Aorta (tissue), 5 donors: ENCODE measurements at regions not wholly inside any gene's neighbourhood (a gene's known extent, or its start where the extent isn't known, plus 50 kb on each side); places are given as distances from the start of the nearest gene placed in this dataset.

Experiments used
- ATAC-seq: fragments of 200-7000 bp; cut with Tn5 transposase; one replicate; pipeline ENCODE4 v1.9.1; 2022; ENCODE audit warnings: moderate library complexity; ENCODE audit not compliant: low FRiP score
- DNase-seq, 2 donors: peaks; one replicate each; pipeline ENCODE4 v3.0.0-alpha.2; 2020
- H3K27ac ChIP-seq, 2 donors: one replicate each; pipeline ENCODE4 v1.5.1; 2013; ENCODE audit warnings: low read length in 2 of 2, mild to moderate bottlenecking in 2 of 2, moderate library complexity in 2 of 2, control low read depth in 1 of 2, inconsistent platforms in 1 of 2, low read depth in 1 of 2
- H3K27me3 ChIP-seq, 2 donors: one replicate each; pipeline ENCODE4 v1.6.1; 2013; ENCODE audit warnings: control low read depth in 1 of 2, low read length in 1 of 2, mild to moderate bottlenecking in 1 of 2, moderate library complexity in 1 of 2; ENCODE audit not compliant: insufficient read depth in 2 of 2, control insufficient read depth in 1 of 2
- H3K36me3 ChIP-seq, 2 donors: one replicate each; pipeline ENCODE4 v1.6.1; 2013; ENCODE audit warnings: control low read depth in 1 of 2, low read length in 1 of 2, mild to moderate bottlenecking in 1 of 2; ENCODE audit not compliant: insufficient read depth in 2 of 2, control insufficient read depth in 1 of 2
- H3K4me1 ChIP-seq, 2 donors: one replicate each; pipeline ENCODE4 v1.6.1; 2013; ENCODE audit warnings: low read length in 2 of 2, control low read depth in 1 of 2, mild to moderate bottlenecking in 1 of 2, moderate library complexity in 1 of 2; ENCODE audit not compliant: insufficient read depth in 2 of 2, control insufficient read depth in 1 of 2
- H3K4me3 ChIP-seq, 2 donors: one replicate each; pipeline ENCODE4 v1.5.1; 2013; ENCODE audit warnings: low read length in 2 of 2, control low read depth in 1 of 2, mild to moderate bottlenecking in 1 of 2
- H3K9me3 ChIP-seq: one replicate; pipeline ENCODE4 v1.6.1; 2013; ENCODE audit warnings: mild to moderate bottlenecking, low read length; ENCODE audit not compliant: control insufficient read depth
- WGBS, 2 donors: extraction: QIAGEN DNeasy Blood & Tissue Kit; methylation state at CpG; one replicate each; pipeline ENCODE4 v1.1.7; 2013; 5-methylcytosine and 5-hydroxymethylcytosine counted together
- intact Hi-C, 2 donors: fragments of 100-400 bp; cut with DNase I; formaldehyde crosslinking; loops; one replicate each; pipeline versions ENCODE4 v1.14.2 to v1.15.0; 2022
- donor health status: healthy with polysubstance abuse.
- donor health status: Bipolar disorder and iron deficiency.
- donor health status: DM: no; HTN: no; CAD: no.
- donor health status: DM: no; HTN: no; CAD: no.
- donor health status: DM: yes; HTN: yes; CAD: no.

- no peaks in the 10 kb centered on the region for H3K9me3 ChIP-seq
- no peak overlapping the region for H3K27ac ChIP-seq
- ATAC-seq, result no peak
- no peak overlapping the region for H3K4me3 ChIP-seq
- H3K36me3 ChIP-seq, result no peaks in the 10 kb centered on the region
- intact Hi-C loops, result no loop called here
- no peaks in the 10 kb centered on the region for H3K27me3 ChIP-seq
- DNase-seq, result no peak
- H3K4me1 ChIP-seq, result peaks cover 0 to 2% of the 10 kb centered on the region in 2 donors
These were observed 465.5 kb downstream of the CDH2 start for GRCh38 chr18:27711382-27711781.

GRCh38 chr18:27709344-27709743, 467.6 kb downstream of the CDH2 start:
- H3K27me3 ChIP-seq, result no peaks in the 10 kb centered on the region
- no peaks in the 10 kb centered on the region for H3K36me3 ChIP-seq
- H3K4me1 ChIP-seq, result peaks cover 0 to 2% of the 10 kb centered on the region in 2 donors
- no peak overlapping the region for H3K4me3 ChIP-seq
- DNase-seq (no peak), ATAC-seq (no peak)
- no peaks in the 10 kb centered on the region for H3K9me3 ChIP-seq
- WGBS, 2 donors, result 37 to 45% methylated on average over 1 of the region's 1 CpG
- intact Hi-C loops, result no loop called here
- H3K27ac ChIP-seq, result no peak overlapping the region

DNA sequence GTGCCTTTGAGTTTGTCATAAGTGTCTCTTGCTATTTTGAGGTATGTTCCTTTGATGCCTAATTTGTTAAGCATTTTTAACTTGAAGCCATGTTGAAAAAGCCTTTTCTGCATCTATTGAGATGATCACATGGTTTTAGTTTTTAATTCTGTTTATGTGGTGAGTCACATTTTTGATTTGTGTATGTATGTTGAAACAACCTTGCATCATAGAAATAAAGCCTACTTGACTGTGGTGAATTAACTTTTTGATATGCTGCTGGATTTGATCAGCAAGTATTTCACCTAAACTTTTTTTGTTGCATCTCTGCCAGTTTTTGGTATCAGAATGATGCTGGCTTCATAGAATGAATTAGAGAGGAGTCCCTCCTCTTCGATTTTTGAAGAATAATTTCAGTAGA, 469.7 kb downstream of the CDH2 start:
- WGBS, 2 donors, result 96 to 100% methylated on average over 1 of the region's 1 CpG
- no peaks in the 10 kb centered on the region for H3K9me3 ChIP-seq
- DNase-seq (no peak), ATAC-seq (no peak)
- H3K27ac ChIP-seq, result no peak overlapping the region
- intact Hi-C loops, result no loop called here
- H3K4me1 ChIP-seq, result no peaks in the 10 kb centered on the region
- no peaks in the 10 kb centered on the region for H3K27me3 ChIP-seq
- no peak overlapping the region for H3K4me3 ChIP-seq
- H3K36me3 ChIP-seq, result no peaks in the 10 kb centered on the region

DNA sequence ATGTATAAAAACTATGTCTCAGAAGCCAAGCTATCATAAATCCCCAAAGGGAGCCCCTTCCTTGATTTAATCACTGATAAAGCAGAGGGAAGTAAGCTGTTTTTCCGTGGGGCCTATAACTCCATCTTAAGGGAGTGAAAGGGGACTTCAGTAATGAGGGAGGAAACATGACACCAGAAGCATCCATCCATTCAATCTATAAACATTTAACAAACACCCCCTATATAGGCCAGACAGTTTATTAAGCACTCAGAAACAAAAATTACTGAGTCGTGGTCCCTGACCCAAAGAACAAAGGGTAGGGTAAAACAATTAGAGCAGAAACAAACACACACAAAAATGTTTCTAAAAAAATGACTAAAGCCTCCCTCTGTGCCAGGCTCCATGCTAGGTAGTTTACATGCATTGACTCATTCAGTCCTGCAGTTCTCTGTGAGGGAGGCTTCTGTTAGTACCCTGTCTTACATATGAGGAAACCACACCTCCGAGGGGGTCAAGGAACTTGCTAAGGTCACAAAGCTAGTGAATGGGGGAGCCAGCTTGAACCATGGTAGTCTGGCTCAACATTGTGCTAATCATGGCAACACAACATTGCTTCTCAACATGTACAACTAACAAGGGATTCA, 472.1 kb downstream of the CDH2 start:
- 70 to 80% methylated on average over 3 of the region's 3 CpGs for WGBS, 2 donors

DNA sequence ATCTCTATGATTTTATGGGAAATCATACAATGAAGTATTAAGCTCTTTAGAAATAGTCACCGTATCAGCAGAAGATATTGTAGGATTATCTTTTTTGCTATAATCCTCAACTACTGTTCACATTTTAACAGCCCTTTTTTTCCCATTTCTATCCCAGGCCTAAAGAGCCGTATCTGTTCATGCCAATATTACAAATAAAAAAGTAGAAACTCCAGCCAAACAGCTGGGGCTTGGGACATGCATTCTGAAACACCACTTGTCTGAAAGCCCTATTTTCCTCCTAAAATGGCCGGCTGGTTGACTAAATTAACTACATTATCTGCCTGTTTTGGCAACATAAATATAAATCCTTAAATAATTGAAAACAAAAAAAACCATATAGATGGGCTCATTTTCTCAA, 477.8 kb downstream of the CDH2 start:
- H3K27me3 ChIP-seq, result no peaks in the 10 kb centered on the region
- DNase-seq (no peak), ATAC-seq (no peak)
- no peaks in the 10 kb centered on the region for H3K4me1 ChIP-seq
- no peak overlapping the region for H3K27ac ChIP-seq
- intact Hi-C loops, result loop anchor here in 1 of 2 donors (5.0 kb wide), 1 partner anchor 558 kb away; no protein-coding TSS in a partner anchor
- no peaks in the 10 kb centered on the region for H3K36me3 ChIP-seq
- H3K4me3 ChIP-seq, result no peak overlapping the region
- no peaks in the 10 kb centered on the region for H3K9me3 ChIP-seq
- WGBS, 2 donors, result 87 to 89% methylated on average over 3 of the region's 3 CpGs

More for the DNA sequence above, 472.1 kb downstream of the CDH2 start:
- no peaks in the 10 kb centered on the region for H3K27me3 ChIP-seq
- intact Hi-C loops, result no loop called here
- DNase-seq, result no peak
- H3K4me1 ChIP-seq, result no peaks in the 10 kb centered on the region
- H3K9me3 ChIP-seq, result no peaks in the 10 kb centered on the region
- H3K36me3 ChIP-seq, result no peaks in the 10 kb centered on the region
- H3K4me3 ChIP-seq, result no peak overlapping the region
- H3K27ac ChIP-seq, result no peak overlapping the region
- ATAC-seq, result no peak

GRCh38 chr18:27696148-27696547, 480.8 kb downstream of the CDH2 start:
- no peaks in the 10 kb centered on the region for H3K36me3 ChIP-seq
- no peak for DNase-seq
- H3K9me3 ChIP-seq, result no peaks in the 10 kb centered on the region
- no peak overlapping the region for H3K4me3 ChIP-seq
- intact Hi-C loops, result loop anchor here in 1 of 2 donors (5.0 kb wide), 1 partner anchor 561 kb away; no protein-coding TSS in a partner anchor
- WGBS, 2 donors, result 97 to 98% methylated on average over 2 of the region's 2 CpGs
- no peaks in the 10 kb centered on the region for H3K27me3 ChIP-seq
- ATAC-seq, result no peak
- H3K27ac ChIP-seq, result no peak overlapping the region
- no peaks in the 10 kb centered on the region for H3K4me1 ChIP-seq

DNA sequence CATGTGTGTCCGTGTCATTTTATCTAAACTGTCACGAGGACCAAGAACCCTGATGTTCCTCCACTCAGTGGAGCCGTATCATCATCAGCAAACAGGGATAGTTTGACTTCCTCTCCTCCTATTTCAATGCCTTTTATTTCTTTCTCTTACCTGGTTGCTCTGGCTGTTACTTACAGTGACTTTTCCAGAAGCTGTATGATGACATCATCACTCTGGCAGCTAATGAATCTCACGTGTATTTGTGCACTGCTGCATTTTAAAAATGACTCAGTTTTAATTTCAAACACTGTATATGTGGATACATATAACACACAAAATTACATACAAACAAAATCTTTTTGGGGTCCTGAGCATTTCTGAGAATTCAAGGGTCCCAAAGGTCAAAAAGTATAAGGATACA, 481.4 kb downstream of the CDH2 start:
- Histone ChIP-seq H3K27ac (no peak overlapping the region), H3K4me1 (no peaks in the 10 kb centered on the region), H3K36me3 (no peaks in the 10 kb centered on the region), H3K9me3 (no peaks in the 10 kb centered on the region), H3K4me3 (no peak overlapping the region), H3K27me3 (no peaks in the 10 kb centered on the region)
- intact Hi-C loops, result loop anchor here in 1 of 2 donors (5.0 kb wide), 1 partner anchor 562 kb away; no protein-coding TSS in a partner anchor
- DNase-seq (no peak), ATAC-seq (no peak)
- WGBS, 2 donors, result 66 to 70% methylated on average over 4 of the region's 4 CpGs

DNA sequence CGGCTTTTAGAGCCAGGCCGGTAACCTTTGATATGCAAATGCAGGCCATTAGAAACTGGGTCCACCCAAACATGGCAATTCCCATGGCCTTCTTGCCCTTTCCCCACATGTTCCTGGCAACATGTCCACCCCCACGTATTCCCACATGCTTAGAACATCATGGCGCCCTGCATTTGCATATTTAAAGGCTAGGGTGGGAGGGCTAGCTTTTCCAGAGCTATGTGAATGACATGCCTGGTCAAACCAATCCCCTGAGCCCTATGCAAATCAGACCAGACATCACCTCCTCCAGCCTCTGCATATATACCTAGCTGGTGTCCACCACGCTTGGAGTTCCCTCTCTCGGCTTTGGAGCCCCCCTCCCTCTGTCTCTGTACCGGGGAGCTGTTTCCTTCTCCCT, 481.9 kb downstream of the CDH2 start:
- WGBS, 2 donors, result 94 to 96% methylated on average over 7 of the region's 7 CpGs

DNA sequence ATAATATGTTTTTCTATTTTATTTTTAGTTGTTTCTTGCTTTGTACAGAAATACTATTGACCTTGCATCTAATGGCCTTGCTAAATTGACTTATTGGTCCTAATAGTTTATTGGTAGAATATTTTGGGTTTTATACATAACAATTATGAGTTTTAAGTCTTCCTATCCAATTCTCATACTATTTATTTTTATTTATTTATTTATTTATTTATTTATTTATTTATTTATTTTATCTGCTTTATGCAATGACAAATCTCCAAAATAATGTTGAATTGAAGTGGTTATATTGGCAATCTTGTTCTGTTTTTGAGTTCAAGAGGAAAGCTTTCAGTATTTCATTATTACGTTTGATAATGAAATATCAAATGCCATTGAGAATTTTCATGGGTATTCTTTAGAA, 488.3 kb downstream of the CDH2 start:
- Histone ChIP-seq H3K36me3 (no peaks in the 10 kb centered on the region), H3K27ac (no peak overlapping the region), H3K9me3 (no peaks in the 10 kb centered on the region), H3K4me1 (no peaks in the 10 kb centered on the region), H3K4me3 (no peak overlapping the region), H3K27me3 (no peaks in the 10 kb centered on the region)
- WGBS, 2 donors, result 94 to 96% methylated on average over 1 of the region's 1 CpG
- ATAC-seq, result no peak
- intact Hi-C loops, result loop anchor here in 1 of 2 donors (10.0 kb wide), 1 partner anchor 496 kb away; no protein-coding TSS in a partner anchor
- DNase-seq, result no peak

More for the DNA sequence above, 481.9 kb downstream of the CDH2 start:
- Histone ChIP-seq H3K9me3 (no peaks in the 10 kb centered on the region), H3K36me3 (no peaks in the 10 kb centered on the region), H3K27ac (no peak overlapping the region), H3K4me3 (no peak overlapping the region), H3K4me1 (no peaks in the 10 kb centered on the region), H3K27me3 (no peaks in the 10 kb centered on the region)
- DNase-seq (no peak), ATAC-seq (no peak)
- intact Hi-C loops, result loop anchor here in 1 of 2 donors (5.0 kb wide), 1 partner anchor 562 kb away; no protein-coding TSS in a partner anchor
